ENCODE measurements at regions not wholly inside any gene's neighbourhood (a gene's known extent, or its start where the extent isn't known, plus 50 kb on each side); places are given as distances from the start of the nearest gene placed in this dataset.

DNA sequence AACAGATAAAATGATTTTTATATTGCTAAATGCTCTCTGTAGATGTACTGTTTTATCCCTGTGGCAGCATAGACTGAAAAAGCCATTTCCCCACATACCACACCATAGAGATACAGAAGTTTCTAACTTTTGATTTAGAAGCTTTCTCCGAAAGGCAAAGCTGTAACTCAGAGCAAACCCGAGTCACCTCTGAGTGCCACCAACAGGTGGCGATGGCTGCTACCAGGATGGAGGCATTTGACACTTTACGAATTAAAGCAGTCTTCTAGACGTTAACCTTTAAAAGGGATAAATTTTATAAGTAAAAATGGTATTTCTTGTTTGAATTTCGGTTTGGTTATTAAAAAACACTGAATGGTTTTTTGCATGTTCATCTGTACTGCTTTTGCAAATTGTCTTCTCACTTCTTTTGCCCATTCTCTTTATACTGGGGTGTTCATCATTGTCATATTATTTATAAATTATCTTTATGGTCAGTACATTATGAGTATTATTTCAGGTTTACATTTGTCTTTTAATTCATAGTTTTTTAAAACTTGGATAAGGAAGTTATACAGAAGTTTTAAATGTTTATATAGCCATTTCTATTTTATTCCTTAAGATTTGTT lies 201.0 kb upstream of the CEP162 start:
- no peak overlapping the region for H3K4me3 Mint-ChIP-seq
- H3K36me3 Mint-ChIP-seq (ENCODE audit: low read depth), result no peaks in the 10 kb centered on the region
- CTCF ChIA-PET, result no interaction called here
- no peak overlapping the region for H3K27ac Mint-ChIP-seq
- no peaks in the 10 kb centered on the region for H3K4me1 Mint-ChIP-seq
- DNase-seq, result peak; percentile 25
- POLR2A ChIA-PET, result no interaction called here
- no peaks in the 10 kb centered on the region for H3K9me3 Mint-ChIP-seq
- peaks cover 3% of the 10 kb centered on the region for H3K27me3 Mint-ChIP-seq

DNA sequence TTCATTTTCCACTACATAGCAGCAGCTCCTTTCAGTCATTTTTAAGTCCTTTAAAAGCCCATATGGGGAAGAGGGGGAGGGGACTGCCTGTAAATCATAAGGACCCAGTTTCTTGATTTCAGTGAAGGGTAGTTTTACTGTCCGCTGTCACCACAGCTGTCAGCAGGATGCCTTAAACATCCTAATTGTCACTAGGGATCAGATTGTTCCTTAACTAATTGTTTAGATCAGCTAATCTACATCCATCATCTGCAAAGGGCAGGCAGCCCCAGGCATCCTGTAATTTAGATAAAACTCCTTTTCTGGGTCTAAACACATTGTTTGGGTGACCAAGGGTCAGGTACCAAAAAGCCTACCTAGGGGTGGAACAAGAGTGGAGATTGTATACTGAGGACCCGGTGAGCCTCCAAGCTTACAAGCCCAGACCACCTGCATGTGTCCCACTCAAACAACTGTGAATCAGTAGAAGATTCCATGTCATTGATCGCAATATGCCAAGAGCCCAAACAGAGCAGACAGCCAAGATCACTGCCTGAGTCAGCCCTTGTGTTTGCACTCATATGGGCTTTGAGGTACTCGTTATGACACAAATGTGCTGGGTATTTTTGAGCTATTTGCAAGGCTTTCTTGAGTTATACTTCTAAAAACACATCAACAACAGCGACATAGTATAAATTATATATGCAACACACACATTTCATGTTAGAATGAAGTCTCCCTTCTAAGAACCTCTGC lies 198.7 kb upstream of the CEP162 start:
- no peak overlapping the region for H3K27ac Mint-ChIP-seq
- CTCF ChIA-PET, result no interaction called here
- no peak for DNase-seq
- no peaks in the 10 kb centered on the region for H3K4me1 Mint-ChIP-seq
- H3K4me3 Mint-ChIP-seq, result no peak overlapping the region
- H3K27me3 Mint-ChIP-seq, result peaks cover 9% of the 10 kb centered on the region
- no peaks in the 10 kb centered on the region for H3K9me3 Mint-ChIP-seq
- no peaks in the 10 kb centered on the region for H3K36me3 Mint-ChIP-seq (ENCODE audit: low read depth)
- POLR2A ChIA-PET, result interaction anchor here (0.6 kb wide), 1 partner anchor 93 kb away, joined by 4 read pairs; no protein-coding TSS in a partner anchor

DNA sequence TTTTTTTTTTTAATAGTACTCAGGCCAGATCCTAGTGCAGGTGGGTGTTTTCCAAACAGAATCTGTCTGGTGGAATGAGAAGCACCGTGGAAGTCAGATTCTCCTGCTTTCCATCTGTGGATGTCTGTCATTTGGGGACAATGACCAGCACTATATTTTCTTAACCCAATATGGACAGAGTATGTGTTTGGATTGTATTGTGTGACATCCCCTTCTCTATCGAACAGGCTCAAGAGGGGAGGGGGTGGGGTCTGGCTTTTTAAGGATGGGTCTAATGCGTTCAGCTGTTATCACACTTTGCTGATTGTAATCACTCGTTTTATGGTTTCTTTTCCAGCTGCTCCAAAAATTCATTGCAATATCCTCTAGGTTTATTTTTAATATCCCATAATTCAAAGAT lies 197.5 kb upstream of the CEP162 start:
- ChIA-PET CTCF (no interaction called here), POLR2A (no interaction called here)
- Mint-ChIP-seq H3K4me1 (no peaks in the 10 kb centered on the region), H3K27ac (no peak overlapping the region), H3K9me3 (no peaks in the 10 kb centered on the region), H3K4me3 (no peak overlapping the region), H3K27me3 (peaks cover 9% of the 10 kb centered on the region), H3K36me3 (ENCODE audit: low read depth) (no peaks in the 10 kb centered on the region)
- no peak for DNase-seq

DNA sequence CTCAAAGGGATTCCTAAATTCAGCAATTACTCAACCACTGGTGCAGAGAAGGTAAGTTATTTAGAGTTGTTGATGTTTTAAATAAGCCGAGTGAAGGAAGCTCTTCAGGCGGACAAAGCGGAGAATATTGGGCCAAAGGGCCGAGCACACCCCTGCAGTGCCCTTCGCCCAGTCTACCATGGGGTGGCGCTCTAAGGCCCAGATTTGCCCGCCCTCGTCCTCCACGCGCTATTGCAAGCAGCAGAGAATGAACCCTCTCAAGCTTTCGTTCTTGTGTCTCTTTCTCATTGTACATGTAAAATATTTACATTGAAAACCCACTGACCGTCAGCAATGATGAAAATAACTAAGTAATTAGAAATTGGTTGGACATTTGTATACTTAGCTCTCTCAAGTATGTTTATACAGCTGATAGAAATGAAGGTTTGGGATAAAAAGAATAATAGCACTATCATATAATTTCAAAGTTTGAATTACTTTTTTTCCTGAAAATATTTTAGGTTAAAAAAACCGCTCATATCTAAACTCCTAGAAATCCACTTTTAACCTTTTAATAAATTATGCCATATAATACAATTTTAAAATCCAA lies 195.0 kb upstream of the CEP162 start:
- Mint-ChIP-seq H3K27ac (no peak overlapping the region), H3K4me1 (no peaks in the 10 kb centered on the region), H3K9me3 (no peaks in the 10 kb centered on the region), H3K36me3 (ENCODE audit: low read depth) (no peaks in the 10 kb centered on the region), H3K27me3 (peaks cover 9% of the 10 kb centered on the region), H3K4me3 (no peak overlapping the region)
- ChIA-PET POLR2A (no interaction called here), CTCF (no interaction called here)
- DNase-seq, result peak; percentile 9

DNA sequence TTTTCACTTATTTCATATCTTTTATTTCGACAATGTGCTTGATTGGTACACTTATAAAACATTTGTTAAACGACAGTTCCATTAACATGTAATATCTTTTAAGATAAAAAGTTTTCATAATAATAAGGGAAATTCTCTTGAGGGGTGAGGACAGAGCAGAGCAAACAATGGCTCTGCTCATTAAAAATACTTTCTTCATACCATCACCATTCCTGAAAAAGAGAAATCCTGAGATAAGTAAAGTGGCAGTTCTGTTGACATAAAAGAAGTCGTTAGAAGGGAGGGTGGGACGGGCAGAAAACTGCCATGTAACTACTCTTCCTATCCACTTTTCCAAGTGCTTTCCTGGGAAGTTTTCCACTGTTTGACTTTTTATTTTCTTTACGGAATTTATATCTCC lies 193.6 kb upstream of the CEP162 start:
- no peaks in the 10 kb centered on the region for H3K36me3 Mint-ChIP-seq (ENCODE audit: low read depth)
- no peak overlapping the region for H3K4me3 Mint-ChIP-seq
- H3K27me3 Mint-ChIP-seq, result peaks cover 6% of the 10 kb centered on the region
- no peak overlapping the region for H3K27ac Mint-ChIP-seq
- no peaks in the 10 kb centered on the region for H3K9me3 Mint-ChIP-seq
- DNase-seq, result no peak
- ChIA-PET POLR2A (no interaction called here), CTCF (no interaction called here)
- no peaks in the 10 kb centered on the region for H3K4me1 Mint-ChIP-seq

DNA sequence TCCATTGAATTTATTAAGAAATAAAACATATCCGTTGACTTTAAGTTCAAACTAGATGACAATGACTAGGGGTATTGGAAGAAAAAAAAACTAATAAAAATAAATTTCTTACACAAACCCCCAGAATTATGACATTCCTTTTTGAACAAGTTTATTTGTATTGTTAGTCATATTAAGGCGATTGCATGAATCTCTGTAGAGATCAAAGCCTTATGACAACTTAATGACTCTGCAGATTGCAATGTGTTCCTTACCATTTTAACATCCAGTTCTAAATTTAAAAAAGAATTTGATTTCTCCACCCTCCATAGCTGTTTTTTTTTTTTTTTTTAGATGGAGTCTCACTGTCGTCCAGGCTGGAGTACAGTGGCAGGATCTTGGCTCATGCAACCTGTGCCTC lies 189.8 kb upstream of the CEP162 start:
- Mint-ChIP-seq H3K27me3 (peaks cover 4% of the 10 kb centered on the region), H3K36me3 (ENCODE audit: low read depth) (no peaks in the 10 kb centered on the region), H3K27ac (no peak overlapping the region), H3K4me1 (no peaks in the 10 kb centered on the region), H3K4me3 (no peak overlapping the region), H3K9me3 (no peaks in the 10 kb centered on the region)
- ChIA-PET CTCF (no interaction called here), POLR2A (no interaction called here)
- DNase-seq, result no peak

DNA sequence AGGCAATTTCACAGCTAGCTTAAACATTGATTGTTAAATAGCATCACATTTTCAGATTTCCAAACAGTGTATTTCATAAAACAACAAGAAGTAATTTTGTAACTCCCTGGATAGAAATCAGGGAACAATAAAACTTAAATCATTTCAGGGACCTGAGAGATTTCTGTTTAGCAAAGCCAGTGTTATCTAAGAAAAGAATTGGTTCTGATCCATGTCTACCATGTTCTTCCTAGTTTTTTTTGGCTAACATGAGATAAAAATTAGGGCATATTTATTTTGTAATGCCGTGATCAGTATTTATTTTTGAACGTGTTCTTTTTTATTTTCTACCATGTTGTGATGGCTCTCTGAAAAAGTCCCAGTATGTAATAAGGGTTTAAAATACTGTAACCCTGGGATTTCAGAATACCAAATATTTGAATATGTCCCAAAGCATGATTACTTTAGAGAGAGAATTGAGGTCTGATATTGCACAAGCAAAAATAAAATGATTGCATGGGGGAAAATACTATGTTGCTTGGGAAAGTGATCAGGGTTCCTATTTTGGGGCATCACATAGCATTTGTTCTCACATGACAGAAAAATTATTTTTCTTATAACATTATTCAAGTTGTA lies 188.7 kb upstream of the CEP162 start:
- POLR2A ChIA-PET, result no interaction called here
- Mint-ChIP-seq H3K9me3 (no peaks in the 10 kb centered on the region), H3K27ac (no peak overlapping the region)

DNA sequence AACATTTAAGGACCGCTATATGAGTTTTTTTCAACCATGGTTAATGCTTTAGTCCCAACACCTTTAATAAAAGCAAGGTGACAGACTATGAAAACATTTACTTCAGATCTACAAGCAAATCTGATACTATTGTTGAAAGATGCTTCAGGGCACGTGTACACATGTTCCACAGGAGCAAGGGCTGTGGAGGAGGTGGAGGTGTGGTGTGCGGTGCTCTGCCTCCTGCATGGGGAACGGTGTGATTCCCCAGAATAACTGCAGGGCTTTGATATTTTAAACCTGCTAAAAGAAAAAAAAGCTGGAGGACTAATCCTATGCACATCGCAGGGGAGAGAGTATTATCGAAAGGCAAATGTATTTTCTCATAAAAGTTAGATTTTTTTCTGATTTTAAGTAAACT lies 188.1 kb upstream of the CEP162 start:
- ChIA-PET CTCF (no interaction called here), POLR2A (no interaction called here)
- no peaks in the 10 kb centered on the region for H3K4me1 Mint-ChIP-seq
- no peaks in the 10 kb centered on the region for H3K36me3 Mint-ChIP-seq (ENCODE audit: low read depth)
- no peaks in the 10 kb centered on the region for H3K9me3 Mint-ChIP-seq
- no peaks in the 10 kb centered on the region for H3K27me3 Mint-ChIP-seq
- H3K4me3 Mint-ChIP-seq, result no peak overlapping the region
- no peak for DNase-seq
- H3K27ac Mint-ChIP-seq, result no peak overlapping the region

More for the DNA sequence above, 188.7 kb upstream of the CEP162 start:
- Mint-ChIP-seq H3K4me1 (no peaks in the 10 kb centered on the region), H3K36me3 (ENCODE audit: low read depth) (no peaks in the 10 kb centered on the region), H3K27me3 (no peaks in the 10 kb centered on the region), H3K4me3 (no peak overlapping the region)
- no peak for DNase-seq
- CTCF ChIA-PET, result no interaction called here

DNA sequence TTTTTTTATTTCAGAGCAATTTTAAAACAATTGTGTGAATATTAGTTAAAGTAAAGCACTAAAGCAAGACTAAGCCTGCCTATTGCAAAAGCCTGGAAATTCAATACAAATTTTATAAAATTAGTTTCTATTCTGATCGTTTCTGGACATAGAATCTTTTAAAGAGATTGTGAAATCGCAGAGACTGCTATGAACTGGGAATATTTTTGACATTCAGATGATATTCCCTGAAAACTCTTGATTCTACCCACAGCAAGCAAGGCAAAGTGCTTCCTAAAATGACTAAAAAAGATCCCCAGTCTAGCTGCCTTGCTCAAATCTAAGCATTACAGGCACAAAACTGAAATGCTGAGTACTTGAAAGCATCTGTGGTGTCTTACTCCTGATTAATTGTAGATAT lies 187.6 kb upstream of the CEP162 start:
- CTCF ChIA-PET, result no interaction called here
- no peak overlapping the region for H3K27ac Mint-ChIP-seq
- no peaks in the 10 kb centered on the region for H3K36me3 Mint-ChIP-seq (ENCODE audit: low read depth)
- POLR2A ChIA-PET, result no interaction called here
- no peaks in the 10 kb centered on the region for H3K27me3 Mint-ChIP-seq
- no peaks in the 10 kb centered on the region for H3K4me1 Mint-ChIP-seq
- H3K4me3 Mint-ChIP-seq, result no peak overlapping the region
- no peak for DNase-seq
- H3K9me3 Mint-ChIP-seq, result no peaks in the 10 kb centered on the region

DNA sequence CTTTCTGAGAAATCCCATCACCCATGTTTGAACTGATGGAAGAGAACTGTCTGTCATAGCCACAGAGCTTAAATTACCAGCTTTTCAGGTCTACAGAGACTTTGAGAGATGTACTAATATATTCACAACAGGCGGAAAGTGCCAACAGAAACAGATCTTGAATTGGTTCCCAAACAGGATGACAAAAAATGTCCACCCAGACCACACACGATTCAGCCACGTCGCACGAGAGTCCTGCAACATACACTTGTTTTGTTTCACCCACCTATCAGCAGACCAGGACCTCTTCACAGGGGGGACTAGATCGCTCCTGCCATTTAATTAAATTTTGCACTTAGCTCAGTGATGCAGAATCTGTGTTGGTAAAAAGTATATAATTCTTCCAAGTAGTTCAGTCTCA lies 187.1 kb upstream of the CEP162 start:
- no peak overlapping the region for H3K4me3 Mint-ChIP-seq
- DNase-seq, result no peak
- H3K9me3 Mint-ChIP-seq, result no peaks in the 10 kb centered on the region
- H3K27me3 Mint-ChIP-seq, result no peaks in the 10 kb centered on the region
- no peak overlapping the region for H3K27ac Mint-ChIP-seq
- ChIA-PET POLR2A (interaction anchor here (0.7 kb wide), 1 partner anchor 591 kb away, joined by 3 read pairs; no protein-coding TSS in a partner anchor), CTCF (no interaction called here)
- no peaks in the 10 kb centered on the region for H3K36me3 Mint-ChIP-seq (ENCODE audit: low read depth)
- H3K4me1 Mint-ChIP-seq, result no peaks in the 10 kb centered on the region

DNA sequence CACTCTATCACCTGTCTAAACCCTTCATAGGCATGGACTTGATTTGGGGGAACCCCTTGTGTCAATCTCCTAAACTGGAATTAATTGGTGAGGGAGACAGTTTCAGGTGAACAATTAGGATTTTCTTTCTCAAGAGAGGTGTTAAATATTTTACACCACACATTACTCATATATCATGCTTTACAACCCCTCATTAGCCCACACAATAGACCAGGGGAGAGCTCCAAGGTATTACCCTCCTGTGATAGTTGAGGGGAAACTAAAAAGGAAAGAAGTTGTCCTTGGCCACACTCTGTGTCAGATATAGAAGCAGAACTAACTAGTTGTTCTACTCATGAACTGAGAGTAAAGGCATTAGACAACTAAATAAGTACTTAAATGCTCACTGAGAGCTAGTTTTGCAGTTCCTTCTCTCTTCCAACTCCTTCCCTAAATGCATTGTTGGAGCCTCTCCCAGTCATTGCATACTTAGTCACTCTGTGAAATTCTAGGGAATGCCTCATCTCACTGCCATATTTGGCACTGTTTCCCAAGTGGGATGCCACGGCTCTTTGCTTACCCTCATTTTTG lies 183.7 kb upstream of the CEP162 start:
- DNase-seq, result no peak
- H3K27ac Mint-ChIP-seq, result no peak overlapping the region
- H3K36me3 Mint-ChIP-seq (ENCODE audit: low read depth), result no peaks in the 10 kb centered on the region
- POLR2A ChIA-PET, result no interaction called here
- CTCF ChIA-PET, result no interaction called here
- H3K9me3 Mint-ChIP-seq, result no peaks in the 10 kb centered on the region
- no peaks in the 10 kb centered on the region for H3K27me3 Mint-ChIP-seq
- H3K4me1 Mint-ChIP-seq, result no peaks in the 10 kb centered on the region
- no peak overlapping the region for H3K4me3 Mint-ChIP-seq

DNA sequence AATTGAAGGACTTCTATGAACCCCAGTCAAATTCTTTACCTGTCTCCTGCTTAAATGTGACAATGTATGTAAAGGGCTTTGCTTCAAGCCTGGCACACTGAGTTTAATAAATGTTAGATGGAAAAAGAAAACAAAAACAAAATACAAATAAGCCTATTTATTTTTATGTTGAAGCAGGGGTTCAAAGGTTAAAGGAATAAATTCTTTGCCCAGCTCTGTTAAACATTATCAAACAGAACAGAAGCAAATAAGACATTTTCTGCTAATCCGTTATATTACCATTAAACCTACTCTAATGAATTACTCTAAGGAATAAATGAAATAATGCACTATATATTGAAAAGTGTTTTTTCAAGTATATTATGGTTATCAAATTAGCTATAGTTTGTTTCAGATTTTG lies 182.5 kb upstream of the CEP162 start:
- CTCF ChIA-PET, result no interaction called here
- POLR2A ChIA-PET, result no interaction called here
- H3K36me3 Mint-ChIP-seq (ENCODE audit: low read depth), result no peaks in the 10 kb centered on the region
- no peaks in the 10 kb centered on the region for H3K27me3 Mint-ChIP-seq
- H3K9me3 Mint-ChIP-seq, result no peaks in the 10 kb centered on the region
- no peaks in the 10 kb centered on the region for H3K4me1 Mint-ChIP-seq
- DNase-seq, result no peak
- H3K27ac Mint-ChIP-seq, result no peak overlapping the region
- no peak overlapping the region for H3K4me3 Mint-ChIP-seq

DNA sequence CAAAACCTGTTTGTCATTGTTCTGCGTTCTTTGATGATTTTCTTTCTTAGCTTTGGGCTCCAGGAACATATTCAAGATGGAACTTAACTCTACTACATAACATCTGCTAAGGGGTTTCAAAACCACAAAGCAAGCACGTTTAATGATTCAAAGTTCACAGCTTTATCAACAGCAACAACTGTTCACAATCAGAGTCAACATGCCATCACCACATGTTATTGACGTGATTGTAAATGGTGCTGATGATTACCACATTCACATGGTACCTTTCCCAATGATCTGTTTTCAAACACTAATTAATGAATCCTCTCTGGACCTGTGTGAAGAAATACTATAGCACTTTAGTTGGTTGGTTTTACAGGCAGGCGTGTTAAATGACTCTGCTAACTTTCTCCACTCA lies 180.6 kb upstream of the CEP162 start:
- Mint-ChIP-seq H3K9me3 (no peaks in the 10 kb centered on the region), H3K4me3 (no peak overlapping the region), H3K27me3 (no peaks in the 10 kb centered on the region), H3K36me3 (ENCODE audit: low read depth) (no peaks in the 10 kb centered on the region), H3K4me1 (no peaks in the 10 kb centered on the region), H3K27ac (no peak overlapping the region)
- ChIA-PET CTCF (no interaction called here), POLR2A (no interaction called here)
- no peak for DNase-seq
